ENCODE measurements at regions not wholly inside any gene's neighbourhood (a gene's known extent, or its start where the extent isn't known, plus 50 kb on each side); places are given as distances from the start of the nearest gene placed in this dataset.

DNA sequence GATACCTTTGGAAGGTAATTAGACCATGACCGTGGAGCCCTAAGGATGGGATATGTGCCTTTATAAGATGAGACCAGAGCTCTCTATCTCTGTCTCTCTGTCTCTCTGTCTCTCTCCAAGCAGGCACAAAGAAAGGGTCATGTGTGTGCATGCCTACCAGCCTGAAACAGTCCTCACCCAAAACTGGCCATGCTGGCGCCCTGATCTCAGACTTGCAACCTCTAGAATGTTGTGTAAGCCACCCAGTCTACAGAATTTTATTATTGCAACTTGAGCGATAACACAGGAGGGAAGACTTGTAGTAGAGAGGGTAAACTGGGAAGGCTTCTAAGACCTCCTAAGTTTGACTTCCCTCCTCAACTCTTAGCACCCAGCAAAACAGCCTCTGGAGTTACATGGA lies 124.1 kb upstream of the SERTAD2 start:
- TF ChIP-seq, protein P1, sequence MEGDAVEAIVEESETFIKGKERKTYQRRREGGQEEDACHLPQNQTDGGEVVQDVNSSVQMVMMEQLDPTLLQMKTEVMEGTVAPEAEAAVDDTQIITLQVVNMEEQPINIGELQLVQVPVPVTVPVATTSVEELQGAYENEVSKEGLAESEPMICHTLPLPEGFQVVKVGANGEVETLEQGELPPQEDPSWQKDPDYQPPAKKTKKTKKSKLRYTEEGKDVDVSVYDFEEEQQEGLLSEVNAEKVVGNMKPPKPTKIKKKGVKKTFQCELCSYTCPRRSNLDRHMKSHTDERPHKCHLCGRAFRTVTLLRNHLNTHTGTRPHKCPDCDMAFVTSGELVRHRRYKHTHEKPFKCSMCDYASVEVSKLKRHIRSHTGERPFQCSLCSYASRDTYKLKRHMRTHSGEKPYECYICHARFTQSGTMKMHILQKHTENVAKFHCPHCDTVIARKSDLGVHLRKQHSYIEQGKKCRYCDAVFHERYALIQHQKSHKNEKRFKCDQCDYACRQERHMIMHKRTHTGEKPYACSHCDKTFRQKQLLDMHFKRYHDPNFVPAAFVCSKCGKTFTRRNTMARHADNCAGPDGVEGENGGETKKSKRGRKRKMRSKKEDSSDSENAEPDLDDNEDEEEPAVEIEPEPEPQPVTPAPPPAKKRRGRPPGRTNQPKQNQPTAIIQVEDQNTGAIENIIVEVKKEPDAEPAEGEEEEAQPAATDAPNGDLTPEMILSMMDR (IDR thresholded peaks at IDR 0.05) = no peak

DNA sequence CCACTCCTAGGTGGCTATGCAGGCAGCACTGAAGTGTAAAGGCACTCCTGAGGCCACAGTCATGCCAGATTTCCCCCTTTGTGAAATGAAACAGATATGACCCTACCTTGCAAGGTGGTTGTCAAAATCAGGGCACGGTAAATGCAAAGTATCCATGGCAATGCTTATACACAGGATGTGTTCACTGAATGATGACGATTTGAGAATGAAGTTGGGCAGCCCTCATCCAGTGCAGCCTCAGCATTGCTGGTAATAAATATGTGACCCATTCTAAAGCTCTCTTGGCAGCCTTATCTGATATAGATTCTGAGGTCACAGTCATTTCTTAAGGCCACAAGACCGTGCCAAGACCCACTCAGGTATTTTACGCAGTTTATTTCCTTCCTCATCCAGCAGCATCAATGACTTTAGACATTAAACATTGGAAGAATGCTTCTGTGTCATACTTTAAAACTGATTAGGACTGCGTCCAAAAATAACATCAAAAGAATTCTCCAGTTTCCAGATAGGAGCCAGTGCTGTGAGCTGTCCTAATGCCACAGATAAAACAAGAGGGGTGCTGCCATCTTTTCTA lies 125.5 kb upstream of the SERTAD2 start:
- TF ChIP-seq, protein P1 (IDR thresholded peaks at IDR 0.05) = no peak

DNA sequence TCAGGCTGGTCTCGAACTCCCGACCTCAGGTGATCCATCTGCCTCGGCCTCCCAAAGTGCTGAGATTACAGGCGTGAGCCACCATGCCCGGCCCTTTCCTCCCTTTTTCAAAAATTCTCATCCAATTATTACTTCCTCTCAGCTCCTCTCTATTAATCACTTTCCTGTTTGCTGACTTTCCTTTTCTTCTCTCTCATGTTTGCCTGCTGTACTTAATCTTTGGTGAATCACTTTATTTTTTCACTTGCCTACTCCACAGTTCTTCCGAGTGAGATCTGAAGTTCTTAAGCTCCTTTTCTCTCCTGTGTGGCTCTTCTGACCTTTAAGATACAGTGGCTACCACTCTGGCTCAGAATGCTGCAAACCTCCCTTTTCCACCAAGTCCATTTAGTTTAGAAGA lies 126.3 kb upstream of the SERTAD2 start:
- TF ChIP-seq, protein P1 (IDR thresholded peaks at IDR 0.05) = no peak

DNA sequence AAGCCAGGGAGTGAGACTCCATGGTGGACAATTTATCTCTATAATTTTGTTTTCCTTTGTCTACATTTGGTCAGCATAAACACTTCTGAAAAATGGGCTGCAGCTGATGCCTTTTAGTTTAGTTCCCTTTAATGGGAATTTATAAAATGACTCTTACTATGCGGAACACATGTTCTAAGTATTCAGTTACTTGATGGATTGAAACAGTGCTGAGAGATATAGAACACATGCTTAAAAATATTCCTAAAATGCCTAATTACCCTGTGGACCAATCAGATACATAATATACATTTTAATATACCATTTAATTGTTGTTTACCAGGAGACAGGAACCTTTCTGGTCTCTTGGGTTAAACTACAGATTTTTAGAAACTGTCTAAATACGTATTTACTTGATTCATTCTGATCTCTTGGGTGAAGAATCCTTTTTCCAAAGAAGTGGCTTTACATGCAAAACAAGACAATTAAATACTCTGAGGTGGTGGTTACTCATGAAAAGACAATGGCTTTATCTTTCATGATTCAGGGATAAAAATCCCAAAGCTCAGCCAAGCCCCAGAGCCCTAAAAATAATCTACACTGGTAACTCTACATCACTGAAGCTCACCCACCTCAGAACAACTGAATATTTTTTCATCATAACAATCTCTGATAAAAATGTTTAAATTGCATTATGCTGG lies 128.1 kb upstream of the SERTAD2 start:
- TF ChIP-seq, protein P1 (IDR thresholded peaks at IDR 0.05) = no peak

DNA sequence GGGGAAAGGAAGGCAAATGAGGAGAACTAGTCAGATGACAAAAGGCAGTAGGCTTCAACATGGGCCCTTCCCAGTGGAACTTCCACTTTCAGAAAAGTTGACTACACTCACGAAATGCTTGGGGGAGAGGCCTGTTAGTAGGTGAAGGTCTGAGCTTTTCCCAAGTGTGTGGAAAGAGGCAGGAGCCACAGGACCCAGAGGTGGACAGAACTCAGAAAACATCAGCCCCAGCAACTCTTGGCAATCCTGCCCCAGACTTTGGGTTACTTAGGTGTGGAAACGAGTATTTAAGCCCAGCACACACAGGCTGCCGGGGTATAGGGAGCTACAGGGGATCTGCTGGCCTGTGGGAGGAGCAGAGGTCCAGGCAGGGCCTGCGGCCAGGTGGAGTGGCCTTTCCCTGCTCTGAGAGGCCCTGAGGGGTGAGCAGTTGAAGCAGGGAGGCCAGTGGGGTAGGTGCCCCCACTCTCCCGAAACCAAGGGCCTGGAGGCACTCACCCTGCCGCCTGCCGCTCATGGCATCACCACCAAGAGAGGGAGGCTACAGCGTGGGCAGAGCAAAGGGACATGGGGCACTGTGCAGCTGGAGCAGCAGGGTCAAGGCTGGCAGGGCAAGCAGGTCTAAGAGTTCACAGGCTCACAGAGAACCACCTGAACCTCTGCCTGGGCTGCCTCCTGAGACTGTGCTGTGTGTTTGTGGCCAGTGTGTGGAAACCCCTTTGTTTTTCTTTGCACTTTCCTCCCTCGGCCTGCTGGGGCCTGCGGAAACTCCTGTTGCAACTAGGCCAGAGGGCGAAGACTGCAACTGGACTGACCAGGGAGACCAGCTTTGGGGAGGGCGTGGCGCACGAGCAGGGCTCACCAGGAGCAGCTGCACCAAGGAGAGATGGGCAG lies 130.7 kb upstream of the SERTAD2 start:
- TF ChIP-seq, protein P1 (IDR thresholded peaks at IDR 0.05) = no peak

DNA sequence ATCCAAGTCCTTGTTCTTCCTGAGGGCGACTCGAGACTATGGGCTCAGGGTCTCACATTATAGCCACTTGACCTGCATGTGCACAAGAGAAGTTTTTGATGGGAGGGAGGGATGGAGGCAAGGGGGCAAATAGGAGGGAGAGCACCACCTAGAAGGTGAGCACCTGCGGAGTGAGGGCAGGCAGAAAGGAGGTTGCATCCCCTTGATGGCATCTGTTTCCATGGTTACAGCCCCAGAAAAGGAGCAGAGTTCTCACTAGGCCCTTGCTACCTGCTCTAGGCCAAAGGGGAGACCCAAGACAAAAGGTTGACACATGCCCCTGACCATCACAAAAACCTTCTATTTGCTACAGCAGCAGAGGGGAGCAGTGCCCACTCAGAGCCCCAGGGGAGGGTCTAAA lies 131.5 kb upstream of the SERTAD2 start:
- TF ChIP-seq, protein P1 (IDR thresholded peaks at IDR 0.05) = no peak

DNA sequence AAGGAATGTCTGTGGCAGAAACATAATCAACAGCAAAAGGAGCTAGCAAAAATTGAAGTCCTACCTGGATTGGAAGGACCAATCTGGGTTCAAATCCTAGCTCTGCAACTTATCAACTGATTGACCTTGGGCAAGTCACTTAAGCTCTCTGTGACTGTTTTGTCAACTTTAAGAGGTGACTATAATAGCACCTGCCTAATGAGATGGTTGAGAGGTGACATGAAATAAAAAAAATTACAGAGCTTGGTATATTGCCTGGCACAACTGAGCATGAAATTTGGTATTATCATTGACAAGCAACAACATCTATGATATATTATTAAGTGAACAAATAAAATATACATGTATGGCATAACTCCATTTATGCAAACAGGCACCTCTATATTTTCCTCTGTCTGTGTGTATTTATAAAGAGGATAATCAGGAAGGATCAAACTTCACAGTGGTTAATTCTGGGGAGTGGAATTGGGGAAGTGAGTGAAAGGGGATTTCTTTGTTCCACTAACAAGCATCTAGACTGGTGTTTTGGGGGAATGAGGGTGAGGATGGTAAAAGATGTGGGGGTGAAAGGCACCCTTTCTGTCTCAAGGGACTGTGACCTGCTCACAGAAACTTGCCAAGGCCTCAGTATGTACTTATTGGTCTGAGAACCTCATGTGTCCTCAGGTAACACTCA lies 132.8 kb upstream of the SERTAD2 start:
- TF ChIP-seq, protein P1 (IDR thresholded peaks at IDR 0.05) = no peak
